HepG2 (cell line): ENCODE measurements at regions not wholly inside any gene's neighbourhood (a gene's known extent, or its start where the extent isn't known, plus 50 kb on each side); places are given as distances from the start of the nearest gene placed in this dataset.

ENCODE experiments used
- BRCA1 ChIP-seq: sonication (generic); formaldehyde crosslinking; IDR thresholded peaks from 2 replicates; pipeline ENCODE4 v1.4.0; 2020; ENCODE audit warnings: missing genetic modification reagents
- CAMTA2 ChIP-seq: sonication (generic); formaldehyde crosslinking; IDR thresholded peaks from 2 replicates; pipeline ENCODE4 v1.4.0; 2020; ENCODE audit warnings: mild to moderate bottlenecking, missing genetic modification reagents, borderline replicate concordance
- DBP ChIP-seq: sonication (generic); formaldehyde crosslinking; IDR thresholded peaks from 2 replicates; pipeline ENCODE4 v1.4.0; 2020; ENCODE audit warnings: missing genetic modification reagents; ENCODE audit errors: not compliant biosample characterization
- IKZF1 ChIP-seq: fragments of 450-650 bp; IDR thresholded peaks from 2 replicates; pipeline ENCODE4 v1.7.1; 2016
- MAX ChIP-seq: IDR thresholded peaks from 2 replicates; pipeline ENCODE4 v1.6.1; 2012; ENCODE audit warnings: inconsistent platforms
- SPEN ChIP-seq: sonication (generic); formaldehyde crosslinking; IDR thresholded peaks from 2 replicates; pipeline ENCODE4 v1.5.1; 2020; ENCODE audit warnings: low read depth, mild to moderate bottlenecking, missing genetic modification reagents
- TRAFD1 ChIP-seq: sonication (generic); formaldehyde crosslinking; IDR thresholded peaks from 2 replicates; pipeline ENCODE4 v1.5.1; 2020; ENCODE audit warnings: missing genetic modification reagents, mild to moderate bottlenecking, borderline replicate concordance
- ZBTB14 ChIP-seq: sonication (generic); formaldehyde crosslinking; IDR thresholded peaks from 2 replicates; pipeline ENCODE4 v1.4.0; 2020; ENCODE audit warnings: missing genetic modification reagents
- ZFY ChIP-seq: sonication (generic); formaldehyde crosslinking; IDR thresholded peaks from 2 replicates; pipeline ENCODE4 v1.4.0; 2020; ENCODE audit warnings: missing genetic modification reagents
- ZHX2 ChIP-seq, 2 experiments: sonication (generic) in 1 of 2; formaldehyde crosslinking in 1 of 2; IDR thresholded peaks; 2 replicates each; pipeline versions ENCODE4 v1.6.1 to v1.9.0; 2014 to 2022; ENCODE audit warnings: antibody characterized with exemption in 1 of 2, borderline replicate concordance in 1 of 2, inconsistent platforms in 1 of 2, low read depth in 1 of 2, missing genetic modification reagents in 1 of 2
- ZNF3 ChIP-seq: IDR thresholded peaks from 2 replicates; pipeline ENCODE4 v1.7.0; 2017; ENCODE audit warnings: inconsistent platforms
- ZNF326 ChIP-seq: sonication (generic); formaldehyde crosslinking; IDR thresholded peaks from 2 replicates; pipeline ENCODE4 v1.4.0; 2020; ENCODE audit warnings: missing genetic modification reagents, borderline replicate concordance
- ZNF34 ChIP-seq: sonication (generic); formaldehyde crosslinking; IDR thresholded peaks from 2 replicates; pipeline ENCODE4 v1.4.0; 2020; ENCODE audit warnings: mild to moderate bottlenecking, missing genetic modification reagents, borderline replicate concordance
- ZNF569 ChIP-seq: sonication (generic); formaldehyde crosslinking; IDR thresholded peaks from 2 replicates; pipeline ENCODE4 v1.5.0; 2020; ENCODE audit warnings: mild to moderate bottlenecking, missing genetic modification reagents, moderate library complexity, borderline replicate concordance
- ZNF761 ChIP-seq: sonication (generic); formaldehyde crosslinking; conservative IDR thresholded peaks from 2 replicates; pipeline ENCODE4 v1.4.0; 2020; ENCODE audit warnings: mild to moderate bottlenecking, missing genetic modification reagents
- ZSCAN21 ChIP-seq: sonication (generic); formaldehyde crosslinking; IDR thresholded peaks from 2 replicates; pipeline ENCODE4 v1.8.0; 2022; ENCODE audit warnings: mild to moderate bottlenecking, missing genetic modification reagents, moderate library complexity, borderline replicate concordance

DNA sequence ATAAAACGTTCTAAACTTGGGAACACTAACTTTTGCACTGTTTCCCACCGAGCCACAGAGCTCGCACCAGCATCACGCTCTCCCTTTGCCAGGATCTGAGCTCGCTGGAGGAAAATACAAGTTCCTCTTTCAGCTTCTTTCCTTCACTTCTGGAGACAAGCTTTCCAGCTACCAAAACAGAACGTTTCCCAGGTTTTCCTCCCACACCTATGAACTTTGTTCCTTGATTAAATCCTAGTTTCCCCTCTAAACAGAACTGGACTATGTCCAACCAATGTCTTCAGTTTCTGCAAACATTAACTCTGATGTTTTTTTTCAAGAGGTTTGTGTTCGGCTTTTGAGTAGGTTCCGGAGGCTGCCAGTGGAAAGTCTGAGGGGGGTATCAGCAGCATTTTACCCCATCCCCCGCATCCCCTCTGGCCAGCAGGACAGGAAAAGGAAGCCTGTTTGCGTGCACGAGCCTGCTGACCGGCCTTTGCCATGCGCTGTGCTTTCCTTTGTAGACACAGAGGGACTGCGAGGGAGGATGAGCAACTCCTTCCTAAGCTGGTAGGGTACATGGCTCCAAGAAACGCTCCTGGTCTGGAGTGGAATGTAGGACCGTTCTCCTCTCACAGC lies 135.5 kb downstream of the LY86 start (continued):
- TF ChIP-seq ZNF569 (CRISPR knock-in tag) (no peak), ZHX2 (IDR thresholded peaks at IDR 0.05; ENCODE audit: low read depth) (no peak), ZHX2 (CRISPR knock-in tag; IDR thresholded peaks at IDR 0.05; ENCODE audit: borderline replicate concordance) (no peak), TRAFD1 (CRISPR knock-in tag) (no peak; the same call in 1 of the 2 replicates), ZBTB14 (no peak), ZNF326 (no peak), ZNF3 (CRISPR knock-in tag) (peak; percentile 55; the same call in 1 of the 2 replicates), DBP (no peak), IKZF1 (no peak), CAMTA2 (CRISPR knock-in tag) (no peak), SPEN (CRISPR knock-in tag) (0 out of 2 replicates have a peak, but pooled peaks have one; percentile 6), BRCA1 (CRISPR knock-in tag) (0 out of 2 replicates have a peak, but pooled peaks have one; percentile 33), ZSCAN21 (CRISPR knock-in tag) (peak; percentile 22; the same call in 1 of the 2 replicates), ZFY (CRISPR knock-in tag) (no peak; the same call in 1 of the 2 replicates), ZNF761 (CRISPR knock-in tag) (no peak), MAX (peak; percentile 14; the same call in 1 of the 2 replicates), ZNF34 (no peak)
